ENCODE measurements at regions not wholly inside any gene's neighbourhood (a gene's known extent, or its start where the extent isn't known, plus 50 kb on each side); places are given as distances from the start of the nearest gene placed in this dataset.

GRCh38 chr16:80303691-80304090, 237.1 kb upstream of the DYNLRB2 start:
- no peak overlapping the region for H3K4me3 ChIP-seq (ENCODE audit: low read length)
- H3K27ac ChIP-seq (ENCODE audit: low read depth in 1 of 2, low read length in 2 of 2), result no peak overlapping the region
- Mint-ChIP-seq H3K4me3 (no peak overlapping the region), H3K27me3 (peaks cover 16% of the 10 kb centered on the region), H3K4me1 (ENCODE audit: low read depth) (no peaks in the 10 kb centered on the region), H3K9me3 (no peaks in the 10 kb centered on the region), H3K27ac (no peak overlapping the region), H3K36me3 (ENCODE audit: low read depth) (no peaks in the 10 kb centered on the region)
- intact Hi-C loops (cut with DNase I, micrococcal nuclease), result no loop called here
- no peak for ATAC-seq (ENCODE audit: poor library complexity)
- H3K9me3 ChIP-seq (ENCODE audit: control insufficient read depth in 1 of 2, insufficient read depth in 1 of 2, low read length in 2 of 2), result no peaks in the 10 kb centered on the region
- ChIA-PET CTCF (no interaction called here), POLR2A (no interaction called here)
- TF ChIP-seq CTCF (IDR thresholded peaks at IDR 0.05), result no peak
- H3K36me3 ChIP-seq (ENCODE audit: insufficient read depth, low read length), result no peaks in the 10 kb centered on the region
- DNase-seq, result no peak
- H3K27me3 ChIP-seq (ENCODE audit: control insufficient read depth in 1 of 2, insufficient read depth in 2 of 2, low read length in 2 of 2), result no peaks in the 10 kb centered on the region
- no peaks in the 10 kb centered on the region for H3K4me1 ChIP-seq (ENCODE audit: insufficient read depth, low read length)

- Mint-ChIP-seq H3K27me3 (peaks cover 12% of the 10 kb centered on the region), H3K27ac (no peak overlapping the region), H3K9me3 (no peaks in the 10 kb centered on the region), H3K4me1 (ENCODE audit: low read depth) (no peaks in the 10 kb centered on the region), H3K4me3 (no peak overlapping the region), H3K36me3 (ENCODE audit: low read depth) (no peaks in the 10 kb centered on the region)
- no peak for TF ChIP-seq CTCF (IDR thresholded peaks at IDR 0.05)
- intact Hi-C loops (cut with DNase I, micrococcal nuclease), result no loop called here
- no peak overlapping the region for H3K4me3 ChIP-seq (ENCODE audit: low read length)
- H3K9me3 ChIP-seq (ENCODE audit: control insufficient read depth in 1 of 2, insufficient read depth in 1 of 2, low read length in 2 of 2), result no peaks in the 10 kb centered on the region
- H3K27me3 ChIP-seq (ENCODE audit: control insufficient read depth in 1 of 2, insufficient read depth in 2 of 2, low read length in 2 of 2), result no peaks in the 10 kb centered on the region
- H3K36me3 ChIP-seq (ENCODE audit: insufficient read depth, low read length), result no peaks in the 10 kb centered on the region
- POLR2A ChIA-PET, result no interaction called here
- H3K4me1 ChIP-seq (ENCODE audit: insufficient read depth, low read length), result no peaks in the 10 kb centered on the region
- no peak overlapping the region for H3K27ac ChIP-seq (ENCODE audit: low read depth in 1 of 2, low read length in 2 of 2)
- DNase-seq (no peak), ATAC-seq (ENCODE audit: poor library complexity) (no peak)
- CTCF ChIA-PET, result no interaction called here
Observed at GRCh38 chr16:80300876-80301275, 239.9 kb upstream of the DYNLRB2 start.

GRCh38 chr16:80300456-80300855, 240.3 kb upstream of the DYNLRB2 start:
- intact Hi-C loops (cut with DNase I, micrococcal nuclease), result no loop called here
- H3K4me3 Mint-ChIP-seq, result no peak overlapping the region
- no peaks in the 10 kb centered on the region for H3K9me3 Mint-ChIP-seq
- no peaks in the 10 kb centered on the region for H3K9me3 ChIP-seq (ENCODE audit: control insufficient read depth in 1 of 2, insufficient read depth in 1 of 2, low read length in 2 of 2)
- no peaks in the 10 kb centered on the region for H3K36me3 ChIP-seq (ENCODE audit: insufficient read depth, low read length)
- H3K4me1 ChIP-seq (ENCODE audit: insufficient read depth, low read length), result no peaks in the 10 kb centered on the region
- no peak overlapping the region for H3K4me3 ChIP-seq (ENCODE audit: low read length)
- H3K27me3 ChIP-seq (ENCODE audit: control insufficient read depth in 1 of 2, insufficient read depth in 2 of 2, low read length in 2 of 2), result no peaks in the 10 kb centered on the region
- H3K4me1 Mint-ChIP-seq (ENCODE audit: low read depth), result no peaks in the 10 kb centered on the region
- CTCF ChIA-PET, result no interaction called here
- ATAC-seq (ENCODE audit: poor library complexity) (no peak), DNase-seq (no peak)
- peaks cover 16% of the 10 kb centered on the region for H3K27me3 Mint-ChIP-seq
- TF ChIP-seq CTCF (IDR thresholded peaks at IDR 0.05), result no peak
- H3K27ac ChIP-seq (ENCODE audit: low read depth in 1 of 2, low read length in 2 of 2), result no peak overlapping the region
- H3K36me3 Mint-ChIP-seq (ENCODE audit: low read depth), result no peaks in the 10 kb centered on the region
- no peak overlapping the region for H3K27ac Mint-ChIP-seq
- POLR2A ChIA-PET, result no interaction called here

Data from CD4-positive, alpha-beta T cell (primary cell).